NCI-H2107 treated with DMSO at 0.1 percent for 48 hours (cell line): ENCODE measurements at regions not wholly inside any gene's neighbourhood (a gene's known extent, or its start where the extent isn't known, plus 50 kb on each side); places are given as distances from the start of the nearest gene placed in this dataset.

Experiments used
- DNase-seq: peaks from one replicate; lab custom pipeline; 2025; ENCODE audit not compliant: unreplicated experiment; lab: John Stamatoyannopoulos, UW

GRCh38 chr20:39394461-39394860 is 432.3 kb downstream of the DHX35 start:
- DNase-seq, result no peak

- DNase-seq, result no peak
Observed at GRCh38 chr20:39390186-39390585, 428.0 kb downstream of the DHX35 start.

- no peak for DNase-seq
Observed at GRCh38 chr20:39381595-39381994, 419.5 kb downstream of the DHX35 start.

DNA sequence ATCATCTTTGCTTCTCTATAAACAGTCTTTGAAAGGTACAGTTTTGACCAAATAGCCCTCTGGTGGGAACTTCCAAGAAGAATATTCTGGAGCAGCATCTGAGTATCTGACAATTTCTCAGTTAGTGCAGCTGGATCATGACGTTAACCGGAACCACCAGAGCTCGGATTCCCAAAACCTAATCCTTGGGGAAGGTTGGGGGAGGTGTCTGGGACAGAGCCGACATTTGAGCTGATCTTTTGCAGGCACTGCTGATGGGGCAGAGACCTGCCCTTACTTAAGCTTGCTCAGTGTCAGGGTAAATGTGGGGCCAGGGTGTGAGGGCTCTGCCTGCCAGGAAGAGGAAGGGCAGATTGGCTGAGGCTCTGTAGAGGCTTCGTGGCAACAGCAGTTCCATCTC is 416.6 kb downstream of the DHX35 start:
- DNase-seq, result no peak

DNA sequence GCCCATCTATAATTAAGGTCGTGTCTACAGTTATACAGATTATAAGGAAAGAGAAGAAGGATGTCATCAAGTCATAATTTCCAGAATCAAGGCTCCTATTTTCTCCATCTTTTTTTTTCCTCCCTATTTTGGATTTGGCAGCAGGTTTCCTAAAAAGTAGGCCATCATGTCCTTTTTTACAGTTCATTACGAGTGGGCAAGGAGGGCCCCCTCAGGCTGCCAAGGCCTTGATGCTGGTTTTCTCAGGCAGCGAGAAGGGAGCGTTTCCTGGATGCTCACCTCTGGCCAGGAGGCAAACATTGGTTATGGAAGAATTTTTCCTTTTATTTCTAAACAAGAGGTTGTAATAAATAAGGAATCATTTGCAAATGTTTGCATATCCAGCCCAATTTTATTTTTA is 414.6 kb downstream of the DHX35 start:
- no peak for DNase-seq

- no peak for DNase-seq
Observed at GRCh38 chr20:39364320-39364719, 402.2 kb downstream of the DHX35 start.

- DNase-seq, result no peak
Observed at GRCh38 chr20:39359981-39360620, 398.0 kb downstream of the DHX35 start.

DNA sequence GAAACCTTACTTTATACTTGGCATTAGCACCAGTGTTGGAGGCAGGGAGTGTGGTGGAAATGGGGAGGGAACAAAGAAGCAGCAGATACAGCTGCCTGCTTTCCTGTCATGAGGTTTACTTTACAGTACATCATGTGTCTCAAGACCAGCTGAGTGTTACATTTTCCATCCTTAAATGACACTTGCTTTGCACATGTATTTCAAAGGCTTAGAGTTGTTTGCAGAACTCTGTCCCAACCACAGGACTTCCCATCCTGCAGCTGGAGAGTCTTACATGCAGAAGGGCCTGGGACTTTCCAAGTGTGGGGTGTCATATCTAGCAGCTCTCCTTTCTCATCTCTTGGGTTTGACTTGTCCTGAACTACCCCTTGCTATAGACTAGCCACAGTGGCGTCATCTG is 395.9 kb downstream of the DHX35 start:
- no peak for DNase-seq

- no peak for DNase-seq
Observed at GRCh38 chr20:39356908-39357307, 394.8 kb downstream of the DHX35 start.

GRCh38 chr20:39349240-39349639 is 387.1 kb downstream of the DHX35 start:
- DNase-seq, result no peak

DNA sequence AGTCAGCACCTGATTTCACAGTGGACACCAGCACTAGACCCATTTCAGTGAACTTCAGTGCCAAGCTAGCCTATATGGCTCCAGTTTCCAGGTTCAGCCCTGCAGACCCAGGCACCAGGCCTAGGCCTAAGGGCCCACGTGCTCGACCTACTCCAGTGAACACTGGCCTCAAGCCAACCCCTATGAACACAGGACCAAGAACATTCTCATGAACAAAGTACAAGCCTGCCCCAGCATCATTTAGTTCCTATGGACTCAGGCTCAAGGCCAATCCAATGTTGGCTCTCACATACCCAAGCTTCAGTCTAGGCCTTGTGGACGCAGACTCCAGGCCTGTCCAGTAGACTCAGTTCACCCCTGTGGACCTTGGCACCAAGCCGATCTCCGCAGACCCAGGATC is 385.5 kb downstream of the DHX35 start:
- DNase-seq, result no peak

DNA sequence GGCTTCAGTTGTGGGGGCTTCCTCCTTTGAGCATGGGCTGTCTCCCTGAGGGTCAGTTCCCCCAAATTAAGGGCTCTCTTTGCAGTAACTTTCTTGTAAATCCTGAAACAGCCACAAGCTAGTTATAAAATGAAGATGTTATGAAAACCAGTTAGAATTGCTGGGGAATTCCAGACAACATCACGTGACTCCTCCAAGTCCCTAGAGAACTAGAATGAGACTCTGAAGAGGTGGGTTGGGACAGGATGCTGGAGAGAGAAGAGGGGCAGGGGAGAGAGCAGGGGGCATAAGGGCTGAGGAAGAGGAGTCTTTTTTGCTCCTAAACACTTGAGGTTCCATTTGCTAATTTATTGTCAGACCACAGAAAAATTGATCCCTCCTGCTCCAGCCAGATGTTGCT is 380.3 kb downstream of the DHX35 start:
- no peak for DNase-seq

- no peak for DNase-seq
Observed at GRCh38 chr20:39338469-39339376, 376.6 kb downstream of the DHX35 start.

GRCh38 chr20:39333211-39333610 is 371.1 kb downstream of the DHX35 start:
- no peak for DNase-seq

GRCh38 chr20:39328347-39328746 is 366.2 kb downstream of the DHX35 start:
- no peak for DNase-seq

DNA sequence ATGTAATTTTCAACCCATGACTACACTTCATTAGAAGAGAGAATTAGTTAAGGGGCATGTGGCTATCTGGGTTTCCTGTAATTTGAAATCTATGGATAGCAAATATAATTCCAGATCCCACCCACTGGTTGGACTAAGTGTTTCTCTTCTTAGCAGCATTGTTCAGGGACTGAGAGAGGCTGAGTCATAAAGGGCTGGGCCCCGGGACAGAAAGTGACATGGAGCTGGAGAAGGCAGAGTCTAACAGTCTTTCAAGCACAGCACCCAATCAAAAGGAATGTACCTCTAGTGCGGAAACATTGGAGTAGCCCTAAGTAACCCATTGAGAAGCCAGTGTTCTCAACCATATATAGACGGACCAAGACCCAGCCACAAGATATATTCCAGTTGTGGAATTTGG is 363.9 kb downstream of the DHX35 start:
- DNase-seq, result no peak

- DNase-seq, result no peak
Observed at GRCh38 chr20:39318911-39319310, 356.8 kb downstream of the DHX35 start.

- DNase-seq, result no peak
Observed at GRCh38 chr20:39312676-39313075, 350.5 kb downstream of the DHX35 start.

DNA sequence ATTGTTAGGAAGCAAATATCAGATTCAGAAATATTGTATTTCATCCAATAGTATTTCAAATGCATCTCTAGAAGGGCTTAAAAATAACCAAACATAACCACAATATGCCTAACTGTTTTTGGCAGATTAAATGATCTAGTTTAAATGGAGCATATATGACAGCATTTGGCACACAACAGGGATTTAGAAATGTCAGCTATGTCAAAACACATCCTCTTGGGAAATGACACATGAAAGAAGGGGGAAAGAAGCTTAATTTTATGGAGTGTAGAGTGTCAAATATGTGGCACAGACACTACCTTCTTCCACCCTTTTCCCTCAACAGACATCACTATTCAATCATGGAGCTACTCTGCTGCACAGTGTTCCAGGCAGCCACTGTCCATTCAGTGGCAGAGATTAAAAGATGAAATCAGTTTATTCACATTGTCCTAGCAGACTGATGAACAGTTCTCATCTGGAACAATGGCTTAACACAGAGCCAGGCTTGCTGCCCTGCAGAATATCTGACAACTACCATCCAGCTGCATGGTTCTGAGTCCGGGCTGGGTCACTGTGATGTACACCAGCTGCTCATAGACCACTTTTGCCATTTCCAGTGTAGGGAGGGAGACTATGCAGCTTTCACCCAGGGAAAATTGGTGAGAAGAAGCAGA is 349.8 kb downstream of the DHX35 start:
- DNase-seq, result no peak

- DNase-seq, result no peak
Observed at GRCh38 chr20:39310363-39310995, 348.3 kb downstream of the DHX35 start.

- no peak for DNase-seq
Observed at GRCh38 chr20:39309458-39309857, 347.3 kb downstream of the DHX35 start.

DNA sequence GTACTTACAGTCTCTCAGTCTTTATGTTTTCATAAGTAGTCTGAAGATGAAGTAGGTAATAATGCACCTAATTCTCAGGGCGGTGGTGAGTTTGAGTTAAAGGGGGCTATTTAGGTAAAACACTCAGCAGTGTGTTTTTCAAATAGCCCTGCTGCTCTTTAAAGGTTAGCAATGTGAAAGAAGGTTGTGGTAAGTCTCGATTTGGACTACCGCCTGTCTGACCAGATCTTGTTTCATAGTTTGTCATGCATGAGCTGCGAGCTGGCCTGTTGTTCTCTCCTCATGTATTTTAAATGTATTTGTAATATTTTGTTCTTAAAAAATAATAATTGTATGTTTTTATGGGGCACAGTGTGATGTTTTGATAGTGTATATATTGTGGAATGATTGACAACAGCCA is 340.2 kb downstream of the DHX35 start:
- no peak for DNase-seq
